ENCODE measurements at regions not wholly inside any gene's neighbourhood (a gene's known extent, or its start where the extent isn't known, plus 50 kb on each side); places are given as distances from the start of the nearest gene placed in this dataset.
"Not testable (repeated sequence)": the region's sequence is repeated elsewhere in the genome, so short reads cannot be mapped to it uniquely, and the experiment has no call there.

GRCh38 chr4:31741326-31741725, 1021.2 kb downstream of the PCDH7 start:
- DNase-seq (ENCODE audit: low read depth in 2 of 2) = no peak

DNA sequence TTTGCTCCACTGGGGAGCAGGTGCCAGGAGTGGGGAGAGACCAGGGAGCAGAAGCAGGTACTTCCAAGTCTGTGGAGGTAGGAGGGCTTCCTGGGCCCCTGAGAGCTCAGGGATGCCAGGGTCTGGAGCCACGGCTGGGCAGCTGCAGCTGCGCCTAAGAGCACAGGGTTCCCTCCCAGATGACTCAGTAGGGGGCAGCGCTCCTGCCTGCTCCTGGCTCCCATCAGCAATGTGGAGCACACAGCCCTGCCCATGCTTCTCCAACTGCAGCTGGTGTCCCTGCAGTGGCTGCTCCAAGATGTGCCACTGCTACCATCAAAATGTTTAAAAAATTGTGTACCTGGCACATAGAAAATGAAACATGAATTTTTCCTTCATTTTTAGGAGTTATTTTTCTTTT, 1028.2 kb downstream of the PCDH7 start:
- no peak for DNase-seq (ENCODE audit: low read depth in 2 of 2)

GRCh38 chr4:31750581-31750980, 1030.4 kb downstream of the PCDH7 start:
- DNase-seq (ENCODE audit: low read depth in 2 of 2) = not testable (repeated sequence)

DNA sequence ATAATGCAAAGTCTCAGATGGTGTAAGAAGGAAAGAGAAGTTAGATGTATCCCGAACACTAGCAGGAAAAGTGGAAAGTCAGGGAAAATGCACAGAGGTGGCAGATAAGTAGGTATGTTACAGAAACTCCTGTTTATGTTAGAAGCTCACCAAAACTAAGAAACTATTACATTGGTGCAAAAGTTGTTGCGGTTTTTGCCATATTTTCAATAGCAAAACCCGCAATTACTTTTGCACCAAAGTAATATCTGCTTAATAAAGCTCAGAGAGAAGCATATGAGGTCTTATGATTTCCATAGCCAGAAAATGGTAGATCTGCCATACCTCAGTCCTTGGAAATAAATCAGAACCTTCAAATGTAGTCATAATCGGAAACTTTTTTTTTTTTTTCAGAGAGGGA, 1035.6 kb downstream of the PCDH7 start:
- DNase-seq (ENCODE audit: low read depth in 2 of 2) = no peak

GRCh38 chr4:31768756-31769155, 1048.6 kb downstream of the PCDH7 start:
- no peak for DNase-seq (ENCODE audit: low read depth in 2 of 2)

DNA sequence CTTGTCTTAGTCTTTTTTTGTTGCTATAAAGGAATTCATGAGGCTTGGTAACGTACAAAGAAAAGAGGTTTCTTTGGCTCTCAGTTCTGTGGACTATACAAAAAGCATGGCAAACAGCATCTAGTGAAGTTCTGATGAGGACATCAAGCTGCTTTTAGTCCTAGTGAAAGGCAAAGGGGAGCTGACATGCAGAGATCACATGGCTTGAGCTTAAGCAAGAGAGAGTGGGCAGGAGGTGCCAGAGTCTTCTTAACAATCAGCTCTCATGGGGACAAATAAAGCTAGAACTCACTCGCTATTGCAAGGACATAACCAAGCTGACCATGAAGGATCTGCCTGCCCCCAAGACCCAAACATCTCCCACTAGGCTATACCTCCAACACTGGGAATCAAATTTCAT, 1063.1 kb downstream of the PCDH7 start:
- DNase-seq (ENCODE audit: low read depth in 2 of 2) = no peak

- DNase-seq (ENCODE audit: low read depth in 2 of 2) = no peak
These were observed 1064.4 kb downstream of the PCDH7 start for GRCh38 chr4:31784558-31784957.

DNA sequence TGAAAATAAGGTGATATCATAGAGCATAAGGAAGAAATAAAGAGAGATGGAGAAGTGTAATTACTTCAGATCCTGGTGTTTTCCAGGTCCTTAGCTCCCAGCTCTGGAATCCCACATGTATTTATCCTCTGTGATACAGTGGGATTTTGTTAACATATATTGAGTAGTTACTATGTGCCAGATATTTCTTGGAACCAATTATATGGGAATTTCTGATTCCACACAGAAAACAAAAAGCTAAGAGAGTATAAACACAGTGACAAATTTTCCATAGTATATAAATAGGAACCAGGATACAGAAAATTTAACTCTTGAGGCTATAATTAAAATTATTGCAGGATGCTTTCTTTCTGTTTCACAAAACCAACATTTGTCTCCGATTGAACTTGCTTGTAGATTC, 1067.5 kb downstream of the PCDH7 start:
- DNase-seq (ENCODE audit: low read depth in 2 of 2) = no peak

- DNase-seq (ENCODE audit: low read depth in 2 of 2) = no peak
These were observed 1068.5 kb downstream of the PCDH7 start for GRCh38 chr4:31788676-31789075.

- DNase-seq (ENCODE audit: low read depth in 2 of 2) = no peak
These were observed 1071.5 kb downstream of the PCDH7 start for GRCh38 chr4:31791666-31792065.

GRCh38 chr4:31793907-31794306, 1073.7 kb downstream of the PCDH7 start:
- DNase-seq (ENCODE audit: low read depth in 2 of 2) = no peak

DNA sequence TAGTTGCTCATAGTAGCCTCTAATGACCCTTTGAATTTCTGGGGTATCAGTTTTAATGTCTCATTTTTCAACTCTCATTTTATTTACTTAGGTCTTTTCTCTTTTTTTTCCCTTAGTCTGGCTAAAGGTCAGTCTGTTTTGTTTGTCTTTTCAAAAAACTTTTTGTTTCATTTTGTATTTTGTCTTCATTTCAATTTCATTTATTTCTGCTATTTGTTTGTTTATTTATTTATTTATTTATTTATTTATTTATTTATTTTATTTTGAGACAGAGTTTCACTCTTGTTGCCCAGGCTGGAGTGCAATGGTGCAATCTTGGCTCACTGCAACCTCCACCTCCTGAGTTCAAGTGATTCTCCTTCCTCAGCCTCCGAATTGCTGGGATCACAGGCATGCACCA, 1076.9 kb downstream of the PCDH7 start:
- not testable (repeated sequence) for DNase-seq (ENCODE audit: low read depth in 2 of 2)

DNA sequence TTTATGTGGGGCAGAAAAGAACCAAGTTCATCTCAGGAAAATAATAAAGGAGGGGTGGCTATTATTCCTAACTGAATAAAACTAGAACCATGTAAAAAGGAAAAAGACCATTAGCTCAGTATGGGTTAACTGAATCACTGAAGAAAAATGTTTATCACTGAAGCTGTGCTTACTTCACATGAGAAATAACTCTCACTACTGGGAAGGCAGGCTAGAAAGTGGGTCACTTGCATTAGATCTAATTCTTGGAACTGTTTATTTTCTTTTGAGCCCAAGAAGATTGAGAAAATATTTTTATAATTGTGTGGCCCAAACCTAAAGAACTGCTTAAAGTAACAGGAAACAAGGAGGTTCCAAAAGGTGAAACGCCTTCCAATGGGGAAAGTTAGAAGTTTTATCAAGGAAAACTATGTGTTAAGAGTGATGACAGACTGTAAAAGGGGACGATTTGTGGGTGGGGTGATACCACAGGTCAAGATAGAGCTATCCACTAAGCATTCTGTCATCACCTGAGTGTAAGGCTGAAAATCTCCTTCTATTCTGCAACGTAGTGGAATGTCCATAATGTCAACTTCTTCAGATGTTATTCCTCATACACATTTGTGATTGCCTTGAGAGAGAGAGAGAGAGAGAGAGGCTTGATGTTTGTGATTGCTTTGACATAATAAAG, 1083.5 kb downstream of the PCDH7 start:
- no peak for DNase-seq (ENCODE audit: low read depth in 2 of 2)

DNA sequence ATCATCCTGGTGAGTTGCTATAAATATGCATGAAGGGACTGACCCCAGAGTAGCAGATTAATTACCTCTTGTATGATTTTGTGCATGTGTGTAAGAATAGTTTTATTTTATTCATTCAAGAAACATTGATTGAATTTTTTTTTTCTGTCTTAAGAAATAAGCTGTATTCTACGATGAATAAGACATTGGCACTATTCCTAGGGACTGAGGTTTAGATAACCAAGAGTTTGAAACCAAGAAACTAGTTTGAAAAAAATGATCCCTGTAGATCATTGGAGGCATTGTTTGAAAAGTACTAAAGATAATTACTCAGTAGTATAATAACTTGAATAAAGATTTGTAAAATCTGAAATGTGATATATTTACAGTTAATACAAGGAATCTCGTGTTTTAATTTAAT, 1086.9 kb downstream of the PCDH7 start:
- no peak for DNase-seq (ENCODE audit: low read depth in 2 of 2)

- DNase-seq (ENCODE audit: low read depth in 2 of 2) = no peak
These were observed 1124.2 kb downstream of the PCDH7 start for GRCh38 chr4:31844350-31844749.

- no peak for DNase-seq (ENCODE audit: low read depth in 2 of 2)
These were observed 1131.8 kb downstream of the PCDH7 start for GRCh38 chr4:31851946-31852345.

DNA sequence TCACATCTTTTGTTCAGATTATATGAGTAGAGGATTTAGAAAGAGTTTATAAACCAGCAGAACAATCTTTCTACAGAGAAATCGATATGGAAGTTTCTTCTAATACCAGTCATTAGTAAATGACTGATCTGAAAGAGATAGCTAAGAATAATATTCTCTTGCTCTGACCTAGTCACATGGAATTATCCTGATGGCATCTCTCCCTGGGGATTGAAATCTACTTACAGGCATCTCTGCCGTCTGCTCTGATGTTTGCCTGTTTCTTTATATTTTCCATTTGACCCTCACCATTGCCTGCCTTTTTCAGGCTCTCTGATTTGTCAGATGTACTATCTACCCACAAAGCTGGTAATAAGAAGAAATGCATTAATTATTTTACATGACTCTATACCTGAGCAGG, 1157.3 kb downstream of the PCDH7 start:
- DNase-seq (ENCODE audit: low read depth in 2 of 2) = no peak

GRCh38 chr4:31880837-31881236, 1160.7 kb downstream of the PCDH7 start:
- DNase-seq (ENCODE audit: low read depth in 2 of 2) = not testable (repeated sequence)

DNA sequence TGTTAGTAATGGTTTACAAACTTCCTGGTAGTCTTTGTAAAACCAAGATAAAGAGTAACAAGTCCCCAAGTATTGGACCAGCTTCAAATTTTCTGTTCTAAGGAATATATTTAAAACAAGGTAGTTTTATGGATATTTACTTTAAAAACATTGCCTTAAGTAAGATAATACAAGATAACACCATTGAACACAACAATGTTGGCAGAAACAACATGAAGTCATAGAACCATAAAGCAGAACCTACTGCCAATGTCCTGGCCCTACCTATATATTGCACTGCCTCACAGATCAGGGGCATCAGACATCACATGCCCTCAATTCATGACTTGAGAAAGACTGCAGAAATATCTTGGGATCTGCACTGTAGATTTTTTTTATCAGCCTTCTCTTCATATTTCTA, 1176.2 kb downstream of the PCDH7 start:
- no peak for DNase-seq (ENCODE audit: low read depth in 2 of 2)

DNA sequence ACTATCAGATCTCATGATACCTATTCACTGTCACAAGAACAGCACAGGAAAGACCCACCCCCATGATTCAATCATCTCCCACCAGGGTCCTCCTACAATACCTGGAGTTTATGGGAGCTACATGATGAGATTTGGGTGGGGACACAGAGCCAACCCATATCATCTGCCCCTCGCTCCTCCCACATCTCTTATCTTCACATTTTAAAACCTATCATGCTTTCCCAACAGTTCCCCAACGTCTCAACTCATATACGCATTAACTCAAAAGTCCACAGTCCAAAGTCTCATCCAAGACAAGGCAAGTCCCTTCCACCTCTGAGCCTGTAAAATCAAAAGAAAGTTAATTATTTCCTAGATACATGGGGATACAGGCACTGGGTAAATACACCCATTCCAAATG, 1185.2 kb downstream of the PCDH7 start:
- no peak for DNase-seq (ENCODE audit: low read depth in 2 of 2)

DNA sequence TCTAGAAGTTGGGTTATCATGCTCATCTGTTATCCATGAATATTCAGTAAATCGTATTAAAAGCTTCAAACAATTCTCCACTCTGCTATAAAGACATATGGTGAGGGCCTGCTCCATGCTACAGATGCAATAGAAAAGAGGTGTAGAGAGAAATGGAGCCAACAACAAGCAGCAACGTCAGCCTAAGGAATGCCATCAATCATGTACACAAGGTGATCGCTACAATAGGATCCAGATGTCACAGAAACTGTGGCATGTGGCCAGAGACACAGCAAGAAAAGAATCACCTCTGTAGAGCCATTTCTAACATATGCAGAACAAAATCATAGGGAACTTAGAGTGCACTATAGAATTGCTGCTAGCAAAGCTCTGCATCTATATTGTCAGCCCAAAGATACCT, 1188.1 kb downstream of the PCDH7 start:
- no peak for DNase-seq (ENCODE audit: low read depth in 2 of 2)

- no peak for DNase-seq (ENCODE audit: low read depth in 2 of 2)
These were observed 1197.2 kb downstream of the PCDH7 start for GRCh38 chr4:31917334-31917733.

DNA sequence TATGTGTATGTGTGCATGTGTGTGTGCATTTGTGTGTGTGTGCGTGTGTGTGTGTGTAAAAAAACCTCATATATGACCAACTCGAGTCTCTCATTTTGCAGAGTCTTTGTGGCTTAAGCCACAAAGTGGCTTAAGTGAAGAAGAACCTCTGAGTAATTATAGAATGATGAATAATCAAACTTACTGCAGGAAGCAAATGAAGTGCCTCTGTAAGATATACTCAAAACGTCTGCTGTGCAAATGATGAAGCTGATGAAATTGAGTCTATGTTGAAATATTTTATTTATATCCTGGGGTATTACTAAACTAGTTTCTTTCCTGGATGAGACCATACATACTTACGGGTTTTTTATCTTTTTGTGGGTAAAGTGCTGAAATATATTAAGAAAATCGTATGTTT, 1198.7 kb downstream of the PCDH7 start:
- no peak for DNase-seq (ENCODE audit: low read depth in 2 of 2)

- DNase-seq (ENCODE audit: low read depth in 2 of 2) = no peak
These were observed 1203.5 kb downstream of the PCDH7 start for GRCh38 chr4:31923634-31924033.

All from stimulated activated CD4-positive, alpha-beta T cell treated with anti-CD3 and anti-CD28 coated beads, Interleukin-1b, Interleukin-23, amount 100 ng/mL, for 4 hours (primary cell).